Hepatocyte (in vitro differentiated cells): ENCODE measurements at regions not wholly inside any gene's neighbourhood (a gene's known extent, or its start where the extent isn't known, plus 50 kb on each side); places are given as distances from the start of the nearest gene placed in this dataset.

Experiments used
- DNase-seq: peaks from one replicate; pipeline ENCODE4 v3.0.0-alpha.2; 2016; ENCODE audit warnings: low spot score
- H2AFZ ChIP-seq: fragments of 200-600 bp; sonication (generic); 2 replicates; pipeline ENCODE4 v1.6.0; 2016; ENCODE audit warnings: antibody characterized with exemption, mild to moderate bottlenecking
- H3K27ac ChIP-seq: fragments of 200-600 bp; sonication (generic); 2 replicates; pipeline ENCODE4 v1.5.1; 2016; ENCODE audit warnings: mild to moderate bottlenecking
- H3K27me3 ChIP-seq: fragments of 200-600 bp; sonication (generic); 2 replicates; pipeline ENCODE4 v1.6.1; 2016
- H3K36me3 ChIP-seq: fragments of 200-600 bp; sonication (generic); replicated peaks from 2 replicates; pipeline ENCODE4 v1.5.1; 2016; ENCODE audit warnings: low read depth; ENCODE audit not compliant: insufficient read depth
- H3K4me1 ChIP-seq: fragments of 200-600 bp; sonication (generic); 2 replicates; pipeline ENCODE4 v1.5.1; 2016; ENCODE audit warnings: mild to moderate bottlenecking, moderate library complexity; ENCODE audit not compliant: insufficient read depth
- H3K4me2 ChIP-seq: fragments of 200-600 bp; sonication (generic); 2 replicates; pipeline ENCODE4 v1.6.0; 2016
- H3K4me3 ChIP-seq: fragments of 200-600 bp; sonication (generic); 2 replicates; pipeline ENCODE4 v1.5.1; 2016; ENCODE audit warnings: mild to moderate bottlenecking
- H3K79me2 ChIP-seq: fragments of 200-600 bp; sonication (generic); 2 replicates; pipeline ENCODE4 v1.6.0; 2017; ENCODE audit warnings: mild to moderate bottlenecking
- H3K9me2 ChIP-seq: fragments of 200-600 bp; sonication (generic); replicated peaks from 2 replicates; pipeline ENCODE4 v1.6.0; 2017; ENCODE audit warnings: mild to moderate bottlenecking; ENCODE audit not compliant: insufficient read depth
- H3K9me3 ChIP-seq: fragments of 200-600 bp; sonication (generic); 2 replicates; pipeline ENCODE4 v1.5.1; 2016; ENCODE audit warnings: low read depth, mild to moderate bottlenecking
- H4K20me1 ChIP-seq: fragments of 200-600 bp; sonication (generic); 2 replicates; pipeline ENCODE4 v1.6.0; 2016; ENCODE audit warnings: mild to moderate bottlenecking; ENCODE audit not compliant: insufficient read depth, poor library complexity, severe bottlenecking
- EZH2 ChIP-seq: fragments of 200-600 bp; sonication (generic); IDR thresholded peaks from 2 replicates; pipeline ENCODE4 v1.6.1; 2016; ENCODE audit warnings: antibody characterized with exemption, mild to moderate bottlenecking, borderline replicate concordance
- EZH2phosphoT487 ChIP-seq: fragments of 200-600 bp; sonication (generic); IDR thresholded peaks from one replicate; pipeline ENCODE4 v1.6.1; 2018; ENCODE audit warnings: antibody characterized with exemption, mild to moderate bottlenecking, low read depth, moderate library complexity; ENCODE audit not compliant: unreplicated experiment, severe bottlenecking
- WGBS: methylation state at CpG from one replicate; pipeline ENCODE4 v1.1.6; 2016; ENCODE audit warnings: low lambda C conversion rate; ENCODE audit errors: missing lambda C conversion rate; 5-methylcytosine and 5-hydroxymethylcytosine counted together
- TF ChIP-seq, protein P1 (sequence below): fragments of 200-600 bp; sonication (generic); IDR thresholded peaks from 2 replicates; pipeline ENCODE4 v1.5.1; 2016; ENCODE audit warnings: antibody characterized with exemption, mild to moderate bottlenecking; ENCODE audit not compliant: poor library complexity

DNA sequence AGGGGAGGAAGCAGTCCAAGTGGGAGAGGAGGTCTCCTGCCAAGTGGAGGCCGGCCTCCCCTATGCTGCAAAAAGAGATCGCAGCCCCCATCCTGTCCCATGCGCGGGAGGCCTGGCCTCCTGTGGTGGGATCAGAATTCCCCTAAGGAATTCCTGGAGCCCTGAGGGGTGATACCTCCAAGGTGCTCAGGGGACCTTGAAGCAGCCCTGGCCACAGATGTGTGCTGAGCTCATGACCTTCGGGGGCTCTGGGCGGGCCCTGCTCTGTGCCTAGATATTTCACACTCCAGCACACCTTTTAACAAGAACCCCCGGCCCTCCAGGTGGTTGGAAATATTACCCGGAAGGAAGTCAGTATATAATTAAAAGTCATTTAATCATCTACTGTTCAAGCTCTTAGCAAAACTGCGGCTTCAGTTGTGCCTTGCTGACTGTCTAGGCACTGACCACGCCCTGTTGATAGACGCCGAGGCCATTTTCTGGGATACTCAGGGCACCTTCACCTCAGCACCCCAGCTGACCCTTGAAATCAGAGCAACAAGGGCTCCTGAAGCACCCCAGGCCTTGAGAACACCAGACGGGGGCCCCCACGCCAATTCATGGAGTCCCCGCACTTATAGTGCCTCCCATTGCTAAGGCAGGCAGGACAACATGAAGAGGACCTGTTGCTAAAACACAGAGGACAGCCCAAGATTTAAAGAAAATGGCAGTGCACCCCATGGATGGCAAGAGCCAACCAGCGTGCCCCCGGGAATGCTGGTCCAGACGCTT, 119.1 kb downstream of the NDUFA10 start:
- 95% methylated on average over 17 of the region's 18 CpGs for WGBS
- H3K36me3 ChIP-seq, result no peaks in the 10 kb centered on the region
- DNase-seq, result no peak
- H3K9me2 ChIP-seq, result no peaks in the 10 kb centered on the region
- no peaks in the 10 kb centered on the region for H3K4me1 ChIP-seq
- H3K27ac ChIP-seq, result no peak overlapping the region
- H3K79me2 ChIP-seq, result no peaks in the 10 kb centered on the region
- no peak overlapping the region for H3K4me2 ChIP-seq
- H4K20me1 ChIP-seq, result no peaks in the 10 kb centered on the region
- H3K4me3 ChIP-seq, result no peak overlapping the region
- no peaks in the 10 kb centered on the region for H3K9me3 ChIP-seq
- H3K27me3 ChIP-seq, result no peaks in the 10 kb centered on the region
- H2AFZ ChIP-seq, result no peak overlapping the region
- no peak for TF ChIP-seq EZH2phosphoT487
- TF ChIP-seq, protein P1, sequence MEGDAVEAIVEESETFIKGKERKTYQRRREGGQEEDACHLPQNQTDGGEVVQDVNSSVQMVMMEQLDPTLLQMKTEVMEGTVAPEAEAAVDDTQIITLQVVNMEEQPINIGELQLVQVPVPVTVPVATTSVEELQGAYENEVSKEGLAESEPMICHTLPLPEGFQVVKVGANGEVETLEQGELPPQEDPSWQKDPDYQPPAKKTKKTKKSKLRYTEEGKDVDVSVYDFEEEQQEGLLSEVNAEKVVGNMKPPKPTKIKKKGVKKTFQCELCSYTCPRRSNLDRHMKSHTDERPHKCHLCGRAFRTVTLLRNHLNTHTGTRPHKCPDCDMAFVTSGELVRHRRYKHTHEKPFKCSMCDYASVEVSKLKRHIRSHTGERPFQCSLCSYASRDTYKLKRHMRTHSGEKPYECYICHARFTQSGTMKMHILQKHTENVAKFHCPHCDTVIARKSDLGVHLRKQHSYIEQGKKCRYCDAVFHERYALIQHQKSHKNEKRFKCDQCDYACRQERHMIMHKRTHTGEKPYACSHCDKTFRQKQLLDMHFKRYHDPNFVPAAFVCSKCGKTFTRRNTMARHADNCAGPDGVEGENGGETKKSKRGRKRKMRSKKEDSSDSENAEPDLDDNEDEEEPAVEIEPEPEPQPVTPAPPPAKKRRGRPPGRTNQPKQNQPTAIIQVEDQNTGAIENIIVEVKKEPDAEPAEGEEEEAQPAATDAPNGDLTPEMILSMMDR, result no peak
- no peak for TF ChIP-seq EZH2

DNA sequence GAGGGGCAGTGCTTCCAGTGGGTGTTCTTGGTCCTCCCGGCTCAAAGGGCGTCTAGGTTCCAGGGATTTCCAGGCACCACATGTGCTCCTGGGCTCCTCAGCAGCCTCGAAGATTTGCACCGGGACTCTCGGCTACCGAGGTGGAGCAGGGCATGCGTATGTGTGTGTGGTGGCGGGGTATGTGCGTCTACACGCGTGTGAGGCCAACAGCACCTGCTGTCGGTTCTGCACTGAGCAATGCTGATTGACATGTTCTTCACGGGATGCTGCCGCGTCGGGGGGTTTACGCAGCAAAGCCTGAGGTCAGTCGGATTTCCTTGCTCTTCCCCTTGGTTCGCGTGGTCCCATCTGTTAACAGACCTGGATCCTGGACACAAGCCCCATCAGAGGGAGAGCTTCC, 119.8 kb downstream of the NDUFA10 start:
- Histone ChIP-seq H2AFZ (no peak overlapping the region), H3K27me3 (no peaks in the 10 kb centered on the region), H3K4me2 (no peak overlapping the region), H4K20me1 (no peaks in the 10 kb centered on the region), H3K36me3 (no peaks in the 10 kb centered on the region), H3K27ac (no peak overlapping the region), H3K79me2 (no peaks in the 10 kb centered on the region), H3K4me1 (no peaks in the 10 kb centered on the region), H3K9me2 (no peaks in the 10 kb centered on the region), H3K4me3 (no peak overlapping the region), H3K9me3 (no peaks in the 10 kb centered on the region)
- DNase-seq, result no peak
- WGBS, result 96% methylated on average over 20 of the region's 20 CpGs
- no peak for TF ChIP-seq EZH2phosphoT487
- no peak for TF ChIP-seq EZH2
- TF ChIP-seq, protein P1, result no peak

- Histone ChIP-seq H3K9me3 (no peaks in the 10 kb centered on the region), H3K9me2 (no peaks in the 10 kb centered on the region), H3K4me2 (no peak overlapping the region), H3K27me3 (no peaks in the 10 kb centered on the region), H2AFZ (no peak overlapping the region), H3K79me2 (no peaks in the 10 kb centered on the region), H4K20me1 (no peaks in the 10 kb centered on the region), H3K4me3 (no peak overlapping the region), H3K36me3 (no peaks in the 10 kb centered on the region), H3K27ac (no peak overlapping the region), H3K4me1 (no peaks in the 10 kb centered on the region)
- no peak for TF ChIP-seq EZH2phosphoT487
- no peak for TF ChIP-seq EZH2
- TF ChIP-seq, protein P1, result no peak
- WGBS, result 90% methylated on average over 6 of the region's 6 CpGs
- DNase-seq, result no peak
Observed at GRCh38 chr2:239904496-239904895, 120.6 kb downstream of the NDUFA10 start.
